Parathyroid adenoma (tissue), 2 donors: ENCODE measurements at regions not wholly inside any gene's neighbourhood (a gene's known extent, or its start where the extent isn't known, plus 50 kb on each side); places are given as distances from the start of the nearest gene placed in this dataset.

Experiments
- H2AFZ ChIP-seq: fragments of 300-600 bp; sonication (generic); one replicate; pipeline ENCODE4 v1.7.0; 2017; ENCODE audit warnings: antibody characterized with exemption, mild to moderate bottlenecking
- H3K27ac ChIP-seq: fragments of 300-600 bp; sonication (generic); one replicate; pipeline ENCODE4 v1.7.0; 2017
- H3K27me3 ChIP-seq: fragments of 300-600 bp; sonication (generic); one replicate; pipeline ENCODE4 v1.7.0; 2017; ENCODE audit warnings: low read length; ENCODE audit not compliant: control insufficient read depth, insufficient read depth
- H3K36me3 ChIP-seq: fragments of 300-600 bp; sonication (generic); one replicate; pipeline ENCODE4 v1.7.0; 2017; ENCODE audit warnings: low read length; ENCODE audit not compliant: control insufficient read depth, insufficient read depth
- H3K4me1 ChIP-seq: fragments of 300-600 bp; sonication (generic); one replicate; pipeline ENCODE4 v1.7.0; 2017; ENCODE audit warnings: control low read depth
- H3K4me2 ChIP-seq: fragments of 300-600 bp; sonication (generic); one replicate; pipeline ENCODE4 v1.7.0; 2017; ENCODE audit warnings: low read length
- H3K4me3 ChIP-seq: fragments of 300-600 bp; sonication (generic); one replicate; pipeline ENCODE4 v1.7.0; 2017; ENCODE audit warnings: low read depth, low read length
- H3K79me2 ChIP-seq: fragments of 300-600 bp; sonication (generic); one replicate; pipeline ENCODE4 v1.7.0; 2017; ENCODE audit warnings: control low read depth
- H3K9ac ChIP-seq: fragments of 300-600 bp; sonication (generic); one replicate; pipeline ENCODE4 v1.7.0; 2017; ENCODE audit warnings: mild to moderate bottlenecking
- H3K9me3 ChIP-seq: fragments of 300-600 bp; sonication (generic); one replicate; pipeline ENCODE4 v1.7.0; 2017; ENCODE audit warnings: low read length; ENCODE audit not compliant: control insufficient read depth
- TF ChIP-seq, protein P1 (sequence below): fragments of 300-600 bp; sonication (generic); IDR thresholded peaks from one replicate; pipeline ENCODE4 v1.7.0; 2017; ENCODE audit warnings: antibody characterized with exemption, mild to moderate bottlenecking
- donor health status: primary hyperparathyroidism.

DNA sequence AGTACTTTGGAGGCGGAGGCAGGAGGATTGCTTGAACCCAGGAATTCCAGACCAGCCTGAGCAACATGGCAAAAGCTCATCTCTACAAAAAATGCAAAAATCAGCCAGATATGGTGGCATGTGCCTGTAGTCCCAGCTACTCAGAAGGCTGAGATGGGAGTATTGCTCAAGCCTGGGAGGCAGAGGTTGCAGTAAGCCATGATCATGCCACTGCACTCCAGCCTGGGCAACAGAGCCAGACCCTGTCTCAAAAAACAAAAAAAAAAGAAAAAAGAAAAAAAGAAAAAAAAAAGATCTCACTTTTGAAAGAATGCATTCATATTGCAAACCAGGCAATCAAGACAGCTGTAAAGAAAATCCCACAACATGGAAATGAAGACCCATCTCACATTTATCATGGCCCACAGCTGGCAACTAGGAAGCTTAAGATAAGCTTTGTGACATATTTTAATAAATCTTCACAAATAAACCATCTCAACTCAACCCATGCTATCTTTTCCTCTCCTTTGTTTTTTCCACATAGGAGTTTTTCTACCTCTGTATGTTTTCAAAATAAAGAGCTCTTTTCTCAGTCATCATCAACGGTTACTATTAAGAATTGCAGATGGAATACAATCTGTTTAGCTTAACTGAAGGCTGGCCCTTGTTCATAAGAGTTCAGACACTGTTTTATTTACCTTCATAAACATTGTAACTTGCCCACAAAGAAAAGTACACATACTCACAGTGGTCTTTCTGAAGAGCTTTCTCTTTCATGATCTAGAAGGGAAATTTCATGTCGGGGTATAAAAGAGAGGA lies 137.0 kb downstream of the MREG start:
- H3K4me3 ChIP-seq: no peak overlapping the region
- no peaks in the 10 kb centered on the region for H3K36me3 ChIP-seq
- no peak overlapping the region for H3K9ac ChIP-seq
- H3K4me1 ChIP-seq: no peaks in the 10 kb centered on the region
- H3K79me2 ChIP-seq: no peaks in the 10 kb centered on the region
- H2AFZ ChIP-seq: no peak overlapping the region
- TF ChIP-seq, protein P1, sequence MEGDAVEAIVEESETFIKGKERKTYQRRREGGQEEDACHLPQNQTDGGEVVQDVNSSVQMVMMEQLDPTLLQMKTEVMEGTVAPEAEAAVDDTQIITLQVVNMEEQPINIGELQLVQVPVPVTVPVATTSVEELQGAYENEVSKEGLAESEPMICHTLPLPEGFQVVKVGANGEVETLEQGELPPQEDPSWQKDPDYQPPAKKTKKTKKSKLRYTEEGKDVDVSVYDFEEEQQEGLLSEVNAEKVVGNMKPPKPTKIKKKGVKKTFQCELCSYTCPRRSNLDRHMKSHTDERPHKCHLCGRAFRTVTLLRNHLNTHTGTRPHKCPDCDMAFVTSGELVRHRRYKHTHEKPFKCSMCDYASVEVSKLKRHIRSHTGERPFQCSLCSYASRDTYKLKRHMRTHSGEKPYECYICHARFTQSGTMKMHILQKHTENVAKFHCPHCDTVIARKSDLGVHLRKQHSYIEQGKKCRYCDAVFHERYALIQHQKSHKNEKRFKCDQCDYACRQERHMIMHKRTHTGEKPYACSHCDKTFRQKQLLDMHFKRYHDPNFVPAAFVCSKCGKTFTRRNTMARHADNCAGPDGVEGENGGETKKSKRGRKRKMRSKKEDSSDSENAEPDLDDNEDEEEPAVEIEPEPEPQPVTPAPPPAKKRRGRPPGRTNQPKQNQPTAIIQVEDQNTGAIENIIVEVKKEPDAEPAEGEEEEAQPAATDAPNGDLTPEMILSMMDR: no peak
- no peaks in the 10 kb centered on the region for H3K27me3 ChIP-seq
- H3K27ac ChIP-seq: no peak overlapping the region
- no peaks in the 10 kb centered on the region for H3K9me3 ChIP-seq
- no peak overlapping the region for H3K4me2 ChIP-seq

GRCh38 chr2:215874418-215874817 lies 138.9 kb downstream of the MREG start:
- Histone ChIP-seq H3K27me3 (no peaks in the 10 kb centered on the region), H3K4me1 (no peaks in the 10 kb centered on the region), H3K36me3 (no peaks in the 10 kb centered on the region), H3K27ac (no peak overlapping the region), H2AFZ (no peak overlapping the region), H3K9ac (no peak overlapping the region), H3K9me3 (no peaks in the 10 kb centered on the region), H3K79me2 (no peaks in the 10 kb centered on the region), H3K4me3 (no peak overlapping the region), H3K4me2 (no peak overlapping the region)
- TF ChIP-seq, protein P1: no peak

DNA sequence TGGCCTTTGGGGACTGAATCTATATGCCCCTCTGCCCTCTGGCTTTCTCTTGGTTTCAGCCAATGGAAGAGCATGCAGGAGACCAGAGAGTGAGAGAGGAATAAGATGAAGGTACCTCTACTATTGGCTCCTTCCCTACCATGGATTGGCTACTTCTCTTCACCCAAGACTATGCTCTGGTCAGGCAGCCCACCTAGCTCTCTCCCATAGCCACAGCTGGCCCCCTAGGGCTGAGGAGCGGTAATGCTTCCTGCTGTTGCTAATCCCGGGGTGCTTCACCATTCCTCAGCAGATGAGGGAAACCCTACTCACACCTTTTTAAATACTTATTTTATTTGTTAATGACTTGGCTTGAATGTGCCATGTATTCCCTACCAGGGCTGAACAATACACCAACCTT lies 142.4 kb downstream of the MREG start:
- Histone ChIP-seq H3K27me3 (no peaks in the 10 kb centered on the region), H3K27ac (no peak overlapping the region), H3K9me3 (no peaks in the 10 kb centered on the region), H3K4me1 (no peaks in the 10 kb centered on the region), H3K9ac (no peak overlapping the region), H3K4me3 (no peak overlapping the region), H2AFZ (no peak overlapping the region), H3K4me2 (no peak overlapping the region), H3K79me2 (no peaks in the 10 kb centered on the region), H3K36me3 (no peaks in the 10 kb centered on the region)
- TF ChIP-seq, protein P1: no peak

- Histone ChIP-seq H3K4me2 (no peak overlapping the region), H3K4me3 (no peak overlapping the region), H3K9ac (no peak overlapping the region), H3K4me1 (no peaks in the 10 kb centered on the region), H3K27ac (no peak overlapping the region), H3K79me2 (no peaks in the 10 kb centered on the region), H3K9me3 (no peaks in the 10 kb centered on the region), H2AFZ (no peak overlapping the region), H3K27me3 (no peaks in the 10 kb centered on the region), H3K36me3 (no peaks in the 10 kb centered on the region)
- TF ChIP-seq, protein P1: no peak
Observed at GRCh38 chr2:215870088-215870490, 143.3 kb downstream of the MREG start.
